KG1 (cell line): ENCODE measurements at regions not wholly inside any gene's neighbourhood (a gene's known extent, or its start where the extent isn't known, plus 50 kb on each side); places are given as distances from the start of the nearest gene placed in this dataset.
"Not testable (repeated sequence)": the region's sequence is repeated elsewhere in the genome, so short reads cannot be mapped to it uniquely, and the experiment has no call there.

Experiments used
- DNase-seq: peaks from one replicate; lab custom pipeline; 2025; lab: John Stamatoyannopoulos, UW

DNA sequence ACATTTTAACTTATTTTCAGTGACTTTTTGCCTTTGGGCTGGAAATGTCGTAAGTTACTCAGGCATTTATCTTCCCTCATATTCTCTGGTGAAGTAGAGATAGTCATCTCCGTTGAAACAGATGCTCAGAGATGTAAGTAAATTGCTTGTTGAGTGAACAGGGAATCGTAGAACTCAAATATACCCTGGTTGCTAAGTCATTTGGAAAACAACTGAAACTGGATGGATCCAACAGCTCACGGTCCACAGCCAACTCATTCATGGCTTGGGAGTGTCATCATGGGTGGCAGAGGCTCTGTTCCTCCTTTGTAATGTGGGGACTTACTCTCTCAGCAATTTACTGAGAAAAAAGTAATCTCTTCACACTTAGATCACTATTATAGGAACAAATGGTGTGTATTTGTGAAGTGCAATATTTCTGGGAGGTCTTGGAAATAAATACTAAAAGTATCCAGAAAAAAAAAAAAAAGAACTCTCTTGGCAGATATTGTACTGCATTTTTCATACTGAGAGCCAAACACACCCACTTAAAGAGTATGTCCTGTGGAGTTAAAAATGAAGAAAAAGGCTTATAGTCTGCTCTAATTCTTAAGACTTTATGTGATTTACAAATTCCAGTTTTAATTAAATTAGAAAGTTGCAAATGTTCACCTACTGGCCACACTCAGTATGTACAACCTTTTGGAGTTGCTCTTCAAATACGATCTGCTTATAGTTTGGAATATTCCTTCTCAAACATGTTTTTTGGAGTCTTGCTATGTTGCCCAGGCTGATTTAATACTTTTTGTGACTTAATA is 107.4 kb downstream of the LEPR start:
- DNase-seq: no peak

DNA sequence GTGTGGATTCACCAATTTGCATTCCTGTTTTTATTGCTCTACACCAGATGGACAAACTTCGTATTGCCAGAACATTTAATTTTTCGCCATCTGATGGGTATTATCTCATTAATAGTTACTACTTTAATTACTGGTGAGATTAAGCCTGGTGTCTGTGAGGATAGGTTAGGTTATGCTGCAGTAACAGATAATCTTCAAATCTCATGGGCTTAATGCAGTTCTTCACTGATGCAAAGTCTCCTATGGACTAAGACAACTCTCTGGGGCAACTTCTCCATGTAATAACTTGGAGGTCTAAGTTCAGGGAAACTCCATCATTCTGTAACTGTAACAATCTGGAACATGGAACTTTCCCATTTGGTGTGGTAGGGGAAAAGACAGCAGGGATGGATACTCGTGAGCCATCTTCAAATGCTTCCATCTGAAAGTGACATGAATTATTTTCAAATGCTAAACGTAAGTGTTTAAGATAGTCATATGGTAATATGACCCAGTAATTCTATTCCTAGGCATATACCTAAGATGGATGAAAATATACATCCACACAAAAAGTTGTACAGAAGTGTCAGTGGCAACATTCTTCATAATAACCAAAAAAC is 111.6 kb downstream of the LEPR start:
- no peak for DNase-seq

DNA sequence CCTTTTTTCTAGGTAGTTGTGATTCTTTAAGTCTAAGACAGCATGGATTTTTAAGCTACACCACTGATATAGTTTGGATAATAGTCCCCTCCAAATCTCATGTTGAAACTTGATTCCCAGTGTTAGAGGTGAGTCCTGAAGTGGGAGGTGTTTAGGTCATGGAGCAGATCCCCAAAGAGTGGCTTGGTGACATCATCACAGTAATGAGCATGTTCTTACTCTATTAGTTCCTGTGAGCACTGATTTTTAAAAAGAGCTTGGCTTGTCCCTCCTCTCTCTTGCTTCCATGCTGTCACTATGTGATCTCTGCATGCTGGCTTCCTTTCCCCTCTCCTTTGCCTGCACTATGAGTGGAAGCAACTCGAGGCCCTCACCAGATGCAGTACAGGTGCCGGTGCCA is 115.5 kb downstream of the LEPR start:
- no peak for DNase-seq

DNA sequence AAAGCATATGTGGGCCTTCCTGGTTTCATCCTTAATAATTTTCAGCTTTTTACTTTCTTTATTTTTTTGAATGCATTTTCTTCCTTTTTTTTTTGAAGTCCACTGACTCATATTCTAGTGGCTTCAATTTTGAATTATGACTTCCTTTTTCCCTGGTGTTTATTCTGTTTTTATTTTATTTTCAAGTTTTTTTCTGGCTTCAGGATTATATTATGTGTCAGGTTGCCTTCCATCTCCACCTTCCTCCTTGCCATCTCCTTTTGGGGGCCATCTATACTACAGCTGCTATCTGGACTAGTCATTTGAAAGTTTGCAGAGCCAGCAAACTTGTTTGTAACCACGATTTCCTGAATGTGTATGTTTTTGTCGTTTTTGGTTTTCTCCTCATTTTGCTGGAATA is 117.6 kb downstream of the LEPR start:
- no peak for DNase-seq

DNA sequence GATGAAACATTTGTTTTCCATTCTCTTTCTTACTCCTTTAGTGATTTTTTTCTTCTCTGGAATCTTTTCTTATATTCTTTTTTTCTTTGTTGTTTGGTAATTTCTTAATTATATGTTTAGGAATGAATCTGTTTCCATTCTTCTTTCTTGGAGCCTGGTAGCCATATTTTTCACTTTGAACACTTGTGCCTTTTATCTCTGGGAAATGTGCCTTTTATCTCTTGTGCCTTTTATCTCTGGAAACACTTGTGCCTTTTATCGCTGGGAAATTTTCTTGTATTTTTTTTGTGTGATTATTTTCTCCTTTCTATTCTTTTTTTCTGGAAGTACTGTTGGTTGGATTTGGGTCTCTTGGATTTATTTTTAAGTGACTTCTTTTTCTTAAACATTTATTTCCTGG is 118.2 kb downstream of the LEPR start:
- no peak for DNase-seq

DNA sequence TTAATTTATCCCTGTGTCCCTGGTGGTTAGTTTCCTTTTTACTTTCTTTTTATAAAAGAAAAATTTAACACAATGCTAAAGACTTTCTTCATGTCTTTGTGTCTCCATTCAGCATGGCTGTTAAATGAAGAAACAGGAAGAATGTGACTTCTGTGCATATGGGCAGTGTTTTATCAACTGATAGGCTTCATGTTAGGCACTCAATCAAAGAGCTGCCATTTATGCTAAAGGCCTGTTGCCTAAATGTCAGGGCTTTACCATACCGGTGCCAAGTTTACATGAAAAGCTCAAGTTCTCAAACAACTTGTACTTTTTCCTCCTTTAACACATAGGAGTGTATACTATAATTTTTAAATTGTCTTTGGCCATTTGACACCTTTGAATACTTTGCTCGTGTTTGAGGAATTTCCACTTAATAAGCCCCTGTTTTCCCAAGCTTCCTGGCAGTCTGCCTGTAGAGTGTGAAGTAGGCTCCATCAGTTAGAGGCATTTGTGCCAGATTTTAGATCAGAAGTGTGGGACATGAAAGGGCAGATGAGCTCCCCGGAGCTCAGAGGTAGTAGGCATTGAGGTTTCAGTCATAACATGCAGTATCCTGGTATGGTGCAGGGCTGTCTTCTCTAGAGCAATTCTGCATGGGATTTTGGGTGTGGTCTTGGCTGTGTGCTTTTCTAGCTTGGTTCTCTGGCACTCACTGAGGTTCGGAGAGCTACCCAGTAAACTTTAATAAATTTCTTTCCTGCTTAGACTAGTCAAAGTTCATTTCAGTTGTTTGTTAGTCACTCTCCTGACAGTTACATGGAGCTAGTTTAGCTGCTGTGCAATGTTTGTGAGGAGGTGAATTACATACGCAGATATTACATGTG is 119.0 kb downstream of the LEPR start:
- no peak for DNase-seq

DNA sequence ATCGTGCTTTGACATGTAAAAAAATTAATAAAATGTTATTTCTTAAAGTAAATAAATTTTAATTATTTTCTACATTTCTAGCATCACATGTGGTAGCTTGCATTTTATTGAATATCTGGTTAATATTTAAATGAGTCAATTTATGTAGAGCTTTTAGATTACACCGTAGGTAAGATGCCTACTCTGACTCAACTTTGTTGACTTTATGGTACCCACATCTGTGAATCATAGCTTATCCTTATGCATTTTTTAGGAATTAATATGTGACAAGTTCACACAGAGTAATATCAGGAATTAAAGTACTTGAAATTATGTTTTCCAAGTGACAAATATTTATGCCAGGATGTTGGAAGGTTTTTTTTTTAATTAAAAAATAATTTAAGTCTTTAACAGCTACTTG is 120.7 kb downstream of the LEPR start:
- DNase-seq: no peak

DNA sequence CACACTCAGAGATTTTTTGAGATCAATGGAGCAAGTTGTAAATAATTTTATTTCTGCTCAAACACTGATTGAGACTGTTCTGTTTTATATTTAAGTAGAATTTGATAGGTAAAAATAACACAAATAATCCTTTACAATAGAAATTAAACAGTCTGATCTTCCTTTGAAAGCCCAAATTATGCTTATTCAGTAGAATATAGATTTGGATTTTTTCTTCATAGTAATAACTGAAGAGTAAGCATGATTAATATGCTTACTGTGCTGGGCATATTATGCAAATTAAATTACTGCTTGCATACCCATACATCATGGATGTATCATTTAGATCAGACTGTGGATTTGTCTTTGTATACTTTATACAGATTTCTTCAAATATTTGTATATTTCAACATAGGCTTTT is 121.4 kb downstream of the LEPR start:
- no peak for DNase-seq

DNA sequence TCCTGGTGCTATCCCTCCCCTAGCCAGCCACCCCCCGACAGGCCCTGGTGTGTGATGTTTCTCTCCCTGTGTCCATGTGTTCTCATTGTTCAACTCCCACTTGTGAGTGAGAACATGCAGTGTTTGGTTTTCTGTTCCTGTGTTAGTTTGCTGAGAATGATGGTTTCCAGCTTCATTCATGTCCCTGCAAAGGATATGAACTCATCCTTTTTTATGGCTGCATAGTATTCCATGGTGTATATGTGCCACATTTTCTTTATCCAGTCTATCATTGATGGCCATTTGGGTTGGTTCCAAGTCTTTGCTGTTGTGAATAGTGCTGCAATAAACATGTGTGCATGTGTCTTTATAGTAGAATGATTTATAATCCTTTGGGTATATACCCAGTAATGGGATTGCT is 122.1 kb downstream of the LEPR start:
- not testable (repeated sequence) for DNase-seq

DNA sequence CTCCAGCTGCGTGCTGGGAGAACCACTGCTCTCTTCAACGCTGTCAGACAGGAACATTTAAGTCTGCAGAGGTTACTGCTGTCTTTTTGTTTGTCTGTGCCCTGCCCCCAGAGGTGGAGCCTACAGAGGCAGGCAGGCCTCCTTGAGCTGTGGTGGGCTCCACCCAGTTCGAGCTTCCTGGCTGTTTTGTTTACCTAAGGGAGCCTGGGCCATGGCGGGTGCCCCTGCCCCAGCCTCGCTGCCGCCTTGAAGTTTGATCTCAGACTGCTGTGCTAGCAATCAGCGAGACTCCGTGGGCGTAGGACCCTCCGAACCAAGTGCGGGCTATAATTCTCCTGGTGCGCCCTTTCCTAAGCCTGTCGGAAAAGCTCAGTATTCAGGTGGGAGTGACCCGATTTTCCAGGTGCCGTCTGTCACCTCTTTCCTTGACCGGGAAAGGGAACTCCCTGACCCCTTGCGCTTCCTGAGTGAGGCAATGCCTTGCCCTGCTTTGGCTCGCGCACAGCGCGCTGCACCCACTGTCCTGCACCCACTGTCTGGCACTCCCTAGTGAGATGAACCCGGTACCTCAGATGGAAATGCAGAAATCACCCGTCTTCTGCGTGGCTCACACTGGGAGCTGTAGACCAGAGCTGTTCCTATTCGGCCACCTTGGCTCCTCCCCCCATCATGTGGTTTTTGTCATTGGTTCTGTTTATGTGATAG is 130.0 kb downstream of the LEPR start:
- DNase-seq: not testable (repeated sequence)

DNA sequence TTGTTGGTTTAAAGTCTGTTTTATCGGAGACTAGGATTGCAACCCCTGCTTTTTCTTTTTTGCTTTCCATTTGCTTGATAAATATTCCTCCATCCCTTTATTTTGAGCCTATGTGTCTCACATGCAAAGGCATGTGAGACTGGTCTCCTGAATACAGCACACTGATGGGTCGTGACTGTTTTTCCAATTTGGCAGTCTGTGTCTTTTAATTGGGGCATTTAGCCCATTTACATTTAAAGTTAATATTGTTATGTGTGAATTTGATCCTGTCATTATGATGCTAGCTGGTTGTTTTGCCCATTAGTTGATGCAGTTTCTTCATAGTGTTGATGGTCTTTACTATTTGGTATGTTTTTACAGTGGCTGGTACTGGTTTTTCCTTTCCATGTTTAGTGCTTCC is 132.0 kb downstream of the LEPR start:
- DNase-seq: not testable (repeated sequence)

DNA sequence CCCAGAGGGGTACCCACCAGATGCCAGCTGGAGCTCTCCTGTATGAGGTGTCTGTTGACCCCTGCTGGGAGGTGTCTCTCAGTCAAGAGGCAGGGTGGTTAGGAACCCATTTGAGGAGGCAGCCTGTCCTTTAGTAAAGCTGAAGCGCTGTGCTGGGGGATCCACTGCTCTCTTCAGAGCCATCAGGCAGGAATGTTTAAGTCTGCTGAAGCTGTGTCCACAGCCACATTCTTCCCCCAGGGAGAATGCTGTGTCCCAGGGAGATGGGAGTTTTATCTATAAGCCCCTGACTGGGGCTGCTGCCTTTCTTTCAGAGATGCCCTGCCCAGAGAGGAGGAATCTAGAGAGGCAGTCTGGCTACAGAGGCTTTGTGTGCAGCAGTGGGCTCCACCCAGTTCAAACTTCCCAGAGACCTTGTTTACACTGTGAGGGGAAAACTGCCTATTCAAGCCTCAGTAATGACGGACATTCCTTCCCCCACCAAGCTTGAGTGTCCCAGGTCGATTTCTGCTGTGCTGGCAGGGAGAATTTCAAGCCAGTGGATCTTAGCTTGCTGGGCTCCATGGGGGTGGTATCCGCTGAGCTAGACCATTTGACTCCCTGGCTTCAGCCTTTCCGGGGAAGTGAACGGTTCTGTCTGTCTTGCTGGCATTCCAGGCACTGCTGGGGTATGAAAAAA is 133.8 kb downstream of the LEPR start:
- DNase-seq: not testable (repeated sequence)

DNA sequence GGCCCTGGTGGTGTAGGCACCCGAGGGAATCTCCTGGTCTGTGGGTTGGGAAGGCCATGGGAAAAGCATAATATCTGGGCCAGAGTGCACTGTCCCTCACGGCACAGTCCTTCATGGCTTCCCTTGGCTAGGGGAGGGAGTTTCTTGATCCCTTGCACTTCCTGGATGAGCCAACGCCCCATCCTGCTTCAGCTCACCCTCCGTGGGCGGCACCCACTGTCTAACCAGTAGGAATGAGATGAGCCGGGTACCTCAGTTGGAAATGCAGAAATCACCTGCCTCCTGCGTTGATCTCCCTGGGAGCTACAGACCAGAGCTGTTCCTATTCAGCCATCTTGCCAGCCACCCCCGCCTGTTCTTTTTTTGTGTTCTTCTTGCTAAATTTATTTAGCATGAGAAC is 134.4 kb downstream of the LEPR start:
- DNase-seq: no peak

DNA sequence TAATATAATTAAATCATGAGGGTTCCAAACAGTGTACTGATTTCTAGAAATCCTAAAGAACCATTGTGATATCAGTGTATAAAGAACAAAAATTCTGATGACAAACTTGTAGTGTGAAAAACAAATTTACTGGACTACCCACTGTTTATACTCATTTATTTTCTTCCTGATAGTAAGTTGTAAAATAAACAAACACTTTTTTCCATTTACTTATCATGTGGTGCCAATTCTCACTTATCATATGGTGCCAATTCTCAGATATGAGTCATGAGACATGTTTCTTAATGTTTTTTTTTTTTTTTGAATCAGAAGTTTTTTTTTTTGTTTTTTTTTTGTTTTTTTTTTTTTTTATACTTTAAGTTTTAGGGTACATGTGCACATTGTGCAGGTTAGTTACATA is 137.7 kb downstream of the LEPR start:
- no peak for DNase-seq

DNA sequence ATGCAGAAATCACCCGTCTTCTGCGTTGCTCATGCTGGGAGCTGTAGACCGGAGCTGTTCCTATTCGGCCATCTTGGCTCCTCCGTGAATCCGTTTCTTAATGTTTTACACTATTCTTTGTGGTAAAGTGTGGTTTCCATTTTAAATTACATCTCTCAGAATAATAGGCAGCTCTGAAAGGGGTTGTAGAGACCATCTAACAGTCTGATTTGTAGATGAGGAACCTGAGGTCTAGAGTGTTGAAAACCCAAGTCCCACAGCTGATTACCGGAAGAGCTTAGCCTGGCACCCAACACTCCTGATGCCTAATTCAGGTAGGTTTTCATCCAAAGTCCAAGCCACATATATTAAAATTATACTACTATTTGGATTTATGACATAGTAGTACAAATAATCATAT is 144.0 kb downstream of the LEPR start:
- no peak for DNase-seq

DNA sequence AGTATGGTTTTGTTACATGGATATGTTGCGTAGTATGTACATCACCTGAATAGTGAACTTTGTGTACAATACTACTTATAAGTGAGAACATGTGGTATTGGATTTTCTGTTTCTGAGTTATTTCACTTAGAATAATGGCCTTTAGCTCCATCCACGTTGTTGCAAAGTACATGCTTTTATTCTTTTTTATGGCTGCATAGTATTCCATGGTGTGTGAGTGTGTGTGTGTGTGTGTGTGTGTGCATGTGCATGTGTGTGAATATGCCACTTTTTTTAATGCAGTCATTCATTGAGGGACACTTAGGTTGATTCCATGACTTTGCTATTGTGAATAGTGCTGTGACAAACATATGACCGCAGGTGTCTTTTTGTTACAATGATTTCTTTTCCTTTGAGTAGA is 147.8 kb downstream of the LEPR start:
- DNase-seq: no peak

DNA sequence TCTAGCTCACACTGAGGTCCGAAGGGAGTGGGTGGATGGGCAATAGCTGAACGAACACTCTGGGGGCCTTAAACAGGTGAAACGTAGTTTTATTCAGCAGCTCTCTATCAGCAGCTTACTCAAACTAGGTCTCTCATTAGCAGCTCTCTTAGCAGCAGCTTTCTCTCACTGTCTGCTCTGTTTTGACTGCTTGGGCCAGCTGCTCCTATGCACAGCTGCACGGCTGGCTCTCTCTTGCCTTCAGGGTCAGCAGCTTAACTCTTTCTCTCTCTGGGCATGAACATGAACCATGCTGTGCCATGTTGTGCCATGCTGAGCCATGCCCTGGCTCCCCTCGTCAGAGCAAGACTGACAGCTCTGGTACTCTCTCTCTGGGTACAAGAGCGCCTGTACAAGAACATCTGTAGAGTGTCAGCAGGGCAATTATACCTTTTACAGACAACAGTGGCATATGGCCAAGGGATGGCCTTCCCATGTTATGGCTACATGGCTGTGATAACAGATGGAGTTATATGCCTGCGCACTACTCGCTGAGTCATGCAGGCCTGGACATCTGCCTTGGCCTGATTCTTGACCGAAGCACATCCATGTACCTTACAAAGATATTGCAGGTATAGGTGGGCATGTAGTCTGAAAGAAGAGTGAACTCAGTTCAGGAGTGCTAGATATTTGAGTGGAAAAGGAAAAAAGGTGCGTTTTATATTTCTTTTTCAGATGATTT is 152.4 kb downstream of the LEPR start:
- DNase-seq: no peak

DNA sequence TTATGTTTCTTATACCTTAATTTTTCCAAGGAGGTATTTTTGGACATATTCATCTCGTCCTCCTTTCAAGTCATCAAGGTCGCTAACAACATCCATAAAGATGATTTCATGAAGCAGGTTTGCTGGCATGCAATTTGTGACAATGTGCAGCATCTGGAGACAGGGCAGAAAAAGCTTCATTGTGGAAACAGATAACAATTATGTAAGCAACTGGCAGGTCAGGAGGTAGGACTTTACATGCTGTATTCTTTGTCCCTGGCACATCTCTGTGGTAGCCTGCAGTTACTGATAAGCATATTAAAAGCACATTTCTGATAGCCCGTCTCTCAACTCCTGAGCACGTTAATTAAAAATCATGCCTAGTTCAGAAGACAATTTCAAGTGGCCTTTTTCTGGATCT is 156.8 kb downstream of the LEPR start:
- no peak for DNase-seq

DNA sequence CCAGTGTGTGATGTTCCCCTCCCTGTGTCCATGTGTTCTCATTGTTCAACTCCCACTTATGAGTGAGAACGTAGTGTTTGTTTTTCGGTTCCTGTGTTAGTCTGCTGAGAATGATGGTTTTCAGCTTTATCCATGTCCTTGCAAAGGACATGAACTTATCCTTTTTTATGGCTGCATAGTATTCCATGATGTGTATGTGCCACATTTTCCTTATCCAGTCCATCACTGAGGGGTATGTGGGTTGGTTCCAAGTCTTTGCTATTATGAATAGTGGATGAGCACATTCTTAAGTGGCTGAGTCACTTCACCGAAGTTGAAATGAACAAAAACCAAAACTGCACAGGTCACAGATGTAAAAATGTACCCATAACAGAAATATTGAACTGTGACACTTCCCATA is 157.5 kb downstream of the LEPR start:
- DNase-seq: not testable (repeated sequence)

DNA sequence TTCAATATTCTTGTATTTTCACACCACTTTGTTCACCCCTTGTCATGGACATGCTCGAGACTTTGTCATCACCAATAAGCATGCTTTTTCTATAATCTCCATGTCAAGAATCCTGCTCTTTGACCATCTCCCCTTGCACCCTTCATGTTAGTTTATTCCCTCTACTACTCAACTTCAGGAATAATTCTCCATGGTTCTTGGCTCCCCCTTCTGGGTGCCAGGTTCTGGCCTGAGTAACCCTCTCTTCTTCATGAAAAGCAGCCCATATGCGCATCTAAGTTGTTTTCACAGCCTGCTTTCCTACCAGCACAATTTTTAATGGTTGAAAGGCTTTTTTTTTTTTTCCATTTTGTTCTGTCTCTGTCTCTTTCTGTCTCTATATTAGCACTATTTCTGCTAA is 160.7 kb downstream of the LEPR start:
- no peak for DNase-seq

DNA sequence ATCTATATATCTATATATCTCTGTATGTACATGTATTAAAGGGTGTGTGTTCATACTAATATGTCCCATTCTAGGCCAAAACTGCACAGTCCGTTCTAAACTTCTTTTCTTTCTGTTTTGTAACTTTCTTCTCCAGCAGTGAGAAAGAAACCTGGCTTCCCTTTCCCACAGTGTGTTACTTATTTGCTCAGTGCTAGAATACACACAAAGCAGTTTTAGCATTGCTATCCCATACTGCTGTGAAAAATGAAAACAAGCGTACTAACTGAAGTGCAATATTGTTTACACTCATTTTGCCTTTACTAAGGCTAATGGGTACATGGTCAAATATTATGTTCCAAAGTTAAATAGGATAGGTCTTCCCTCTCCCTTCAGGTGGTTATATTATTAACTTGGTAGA is 163.9 kb downstream of the LEPR start:
- DNase-seq: no peak
